ENCODE measurements at regions not wholly inside any gene's neighbourhood (a gene's known extent, or its start where the extent isn't known, plus 50 kb on each side); places are given as distances from the start of the nearest gene placed in this dataset.
"Not testable (repeated sequence)": the region's sequence is repeated elsewhere in the genome, so short reads cannot be mapped to it uniquely, and the experiment has no call there.

DNA sequence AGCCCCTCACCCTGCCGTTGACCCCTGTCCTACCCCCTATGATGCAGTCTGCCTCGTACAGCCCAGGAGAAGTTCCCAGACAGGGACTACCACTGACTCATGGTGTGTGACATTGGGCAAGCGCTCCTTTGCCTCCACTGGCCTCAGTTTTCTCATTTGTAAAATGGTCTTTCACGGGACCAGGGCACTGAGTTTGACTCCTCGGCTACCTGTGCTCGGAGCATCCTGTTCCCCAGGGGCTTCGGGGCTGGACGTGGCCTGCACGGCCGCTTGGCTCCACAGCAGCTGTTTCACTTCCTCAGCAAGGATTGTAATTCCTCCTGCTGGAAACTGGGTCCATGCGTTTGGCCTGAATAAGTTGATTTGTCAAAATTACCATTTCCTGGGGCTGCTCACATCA lies 277.3 kb downstream of the MATN1 start:
- TF ChIP-seq, protein P1, sequence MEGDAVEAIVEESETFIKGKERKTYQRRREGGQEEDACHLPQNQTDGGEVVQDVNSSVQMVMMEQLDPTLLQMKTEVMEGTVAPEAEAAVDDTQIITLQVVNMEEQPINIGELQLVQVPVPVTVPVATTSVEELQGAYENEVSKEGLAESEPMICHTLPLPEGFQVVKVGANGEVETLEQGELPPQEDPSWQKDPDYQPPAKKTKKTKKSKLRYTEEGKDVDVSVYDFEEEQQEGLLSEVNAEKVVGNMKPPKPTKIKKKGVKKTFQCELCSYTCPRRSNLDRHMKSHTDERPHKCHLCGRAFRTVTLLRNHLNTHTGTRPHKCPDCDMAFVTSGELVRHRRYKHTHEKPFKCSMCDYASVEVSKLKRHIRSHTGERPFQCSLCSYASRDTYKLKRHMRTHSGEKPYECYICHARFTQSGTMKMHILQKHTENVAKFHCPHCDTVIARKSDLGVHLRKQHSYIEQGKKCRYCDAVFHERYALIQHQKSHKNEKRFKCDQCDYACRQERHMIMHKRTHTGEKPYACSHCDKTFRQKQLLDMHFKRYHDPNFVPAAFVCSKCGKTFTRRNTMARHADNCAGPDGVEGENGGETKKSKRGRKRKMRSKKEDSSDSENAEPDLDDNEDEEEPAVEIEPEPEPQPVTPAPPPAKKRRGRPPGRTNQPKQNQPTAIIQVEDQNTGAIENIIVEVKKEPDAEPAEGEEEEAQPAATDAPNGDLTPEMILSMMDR (conservative IDR thresholded peaks at IDR 0.05; ENCODE audit: low read depth, low read length), result no peak
- DNase-seq (ENCODE audit: low read depth), result no peak
- H3K4me3 ChIP-seq (ENCODE audit: low read depth, low read length), result no peak overlapping the region

DNA sequence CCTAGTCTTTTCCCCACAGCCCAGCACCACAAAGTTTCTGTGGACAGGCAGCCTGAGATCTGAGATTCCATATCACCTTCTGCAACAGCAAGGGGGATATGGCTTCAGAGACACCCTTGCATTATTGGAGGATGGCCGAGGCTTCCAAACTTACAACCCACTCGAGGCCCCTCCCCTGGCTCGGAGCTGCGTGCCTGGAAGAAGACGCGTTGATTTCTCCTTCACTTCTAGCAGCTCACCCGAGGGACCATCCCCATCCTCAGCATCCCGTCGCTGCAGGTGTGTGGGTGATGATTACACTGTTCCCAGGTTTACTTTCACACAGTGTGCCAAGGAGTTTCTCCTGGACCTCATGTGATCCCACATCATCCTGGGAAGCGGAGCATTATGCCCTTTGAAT lies 277.9 kb downstream of the MATN1 start:
- H3K4me3 ChIP-seq (ENCODE audit: low read depth, low read length), result no peak overlapping the region
- DNase-seq (ENCODE audit: low read depth), result no peak
- TF ChIP-seq, protein P1 (conservative IDR thresholded peaks at IDR 0.05; ENCODE audit: low read depth, low read length), result no peak

DNA sequence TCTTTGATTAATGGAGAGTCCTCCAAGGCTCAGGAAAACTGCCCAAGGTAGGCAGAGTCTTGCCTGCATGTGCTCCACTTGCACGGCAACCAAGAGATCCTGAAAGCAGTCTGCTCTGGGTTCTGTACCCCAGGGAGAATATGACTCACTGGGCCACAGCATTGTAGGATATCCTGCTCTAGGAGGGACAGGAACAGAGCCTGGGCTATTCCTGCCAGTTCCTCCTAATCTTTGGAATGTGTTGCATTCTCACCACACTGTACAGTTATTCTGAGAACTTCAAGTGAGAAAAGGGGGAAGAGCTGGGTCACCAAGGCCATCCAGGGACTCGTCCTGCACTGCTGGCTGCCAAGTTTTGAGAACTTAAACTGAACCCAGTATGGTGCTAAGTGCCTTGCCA lies 278.5 kb downstream of the MATN1 start:
- H3K4me3 ChIP-seq (ENCODE audit: low read depth, low read length), result no peak overlapping the region
- TF ChIP-seq, protein P1 (conservative IDR thresholded peaks at IDR 0.05; ENCODE audit: low read depth, low read length), result no peak
- DNase-seq (ENCODE audit: low read depth), result no peak

DNA sequence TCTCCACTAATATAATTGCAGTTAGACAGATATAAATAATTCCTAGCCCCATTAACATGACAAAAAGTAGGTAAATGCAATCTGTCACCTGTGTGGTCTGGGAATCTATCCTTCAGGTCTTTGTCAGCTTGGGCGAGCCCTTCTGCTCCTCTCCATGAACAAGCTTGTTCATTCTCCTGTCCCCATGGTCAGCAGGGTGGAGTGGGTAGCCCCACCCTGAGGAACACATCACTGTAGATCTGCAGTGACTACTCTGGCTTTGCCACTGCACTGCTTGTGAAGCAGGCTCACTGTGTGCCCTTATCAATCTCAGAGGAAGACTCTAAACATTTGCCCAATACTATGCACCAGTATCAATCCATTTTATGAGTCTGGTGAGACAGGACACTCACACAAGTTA lies 279.0 kb downstream of the MATN1 start:
- TF ChIP-seq, protein P1 (conservative IDR thresholded peaks at IDR 0.05; ENCODE audit: low read depth, low read length), result no peak
- no peak for DNase-seq (ENCODE audit: low read depth)
- no peak overlapping the region for H3K4me3 ChIP-seq (ENCODE audit: low read depth, low read length)

DNA sequence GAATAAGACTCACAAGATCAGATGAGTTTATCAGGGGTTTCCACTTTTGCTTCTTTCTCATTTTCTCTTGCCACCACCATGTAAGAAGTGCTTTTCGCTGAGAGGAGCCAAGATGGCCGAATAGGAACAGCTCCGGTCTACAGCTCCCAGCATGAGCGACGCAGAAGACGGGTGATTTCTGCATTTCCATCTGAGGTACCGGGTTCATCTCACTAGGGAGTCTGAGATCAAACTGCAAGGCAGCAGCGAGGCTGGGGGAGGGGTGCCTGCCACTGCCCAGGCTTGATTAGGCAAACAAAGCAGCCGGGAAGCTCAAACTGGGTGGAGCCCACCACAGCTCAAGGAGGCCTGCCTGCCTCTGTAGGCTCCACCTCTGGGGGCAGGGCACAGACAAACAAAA lies 285.1 kb downstream of the MATN1 start:
- H3K4me3 ChIP-seq (ENCODE audit: low read depth, low read length); DNase-seq (ENCODE audit: low read depth): not testable (repeated sequence)

DNA sequence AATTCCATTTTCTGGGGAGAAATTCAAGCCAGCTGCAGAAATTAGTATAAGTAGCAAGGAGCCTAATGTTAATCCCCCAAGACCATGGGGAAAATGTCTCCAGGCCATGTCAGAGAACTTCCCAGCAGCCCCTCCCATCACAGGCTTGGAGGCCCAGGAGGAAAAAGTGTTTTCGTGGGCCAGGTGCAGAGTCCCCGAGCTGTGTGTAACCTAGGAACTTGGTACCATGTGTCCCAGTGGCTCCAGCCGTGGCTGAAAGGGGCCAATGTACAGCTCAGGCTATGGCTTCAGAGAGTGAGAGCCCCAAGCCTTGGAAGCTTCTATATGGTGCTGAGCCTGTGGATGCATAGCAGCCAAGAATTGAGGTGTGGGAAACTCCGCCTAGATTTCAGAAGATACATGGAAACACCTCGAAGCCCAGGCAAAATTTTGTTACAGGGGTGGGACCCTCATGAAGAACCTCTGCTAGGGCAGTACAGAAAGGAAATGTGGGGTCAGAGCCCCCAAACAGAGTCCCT lies 286.3 kb downstream of the MATN1 start:
- H3K4me3 ChIP-seq (ENCODE audit: low read depth, low read length), result no peak overlapping the region
- TF ChIP-seq, protein P1 (conservative IDR thresholded peaks at IDR 0.05; ENCODE audit: low read depth, low read length), result no peak
- no peak for DNase-seq (ENCODE audit: low read depth)

DNA sequence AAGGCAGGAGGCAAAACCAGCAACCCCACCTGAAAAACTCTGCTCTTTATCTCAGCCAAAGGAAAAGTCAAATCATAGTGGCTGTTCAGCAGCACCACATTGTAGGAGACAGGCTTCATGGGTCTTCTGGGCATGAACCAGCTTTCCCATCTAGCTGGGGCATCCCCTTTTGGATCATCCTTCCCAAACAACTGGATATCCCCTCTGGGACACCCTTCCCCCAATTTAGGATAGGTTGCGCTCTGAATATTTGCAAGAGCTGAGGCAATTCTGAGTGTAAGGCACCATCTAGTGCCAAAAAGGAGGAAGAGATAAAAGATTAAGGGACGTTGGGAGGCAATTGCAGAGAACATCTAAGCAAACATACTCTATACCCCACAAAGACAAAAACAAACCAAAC lies 295.8 kb downstream of the MATN1 start:
- H3K4me3 ChIP-seq (ENCODE audit: low read depth, low read length), result no peak overlapping the region
- no peak for DNase-seq (ENCODE audit: low read depth)
- TF ChIP-seq, protein P1 (conservative IDR thresholded peaks at IDR 0.05; ENCODE audit: low read depth, low read length), result no peak

DNA sequence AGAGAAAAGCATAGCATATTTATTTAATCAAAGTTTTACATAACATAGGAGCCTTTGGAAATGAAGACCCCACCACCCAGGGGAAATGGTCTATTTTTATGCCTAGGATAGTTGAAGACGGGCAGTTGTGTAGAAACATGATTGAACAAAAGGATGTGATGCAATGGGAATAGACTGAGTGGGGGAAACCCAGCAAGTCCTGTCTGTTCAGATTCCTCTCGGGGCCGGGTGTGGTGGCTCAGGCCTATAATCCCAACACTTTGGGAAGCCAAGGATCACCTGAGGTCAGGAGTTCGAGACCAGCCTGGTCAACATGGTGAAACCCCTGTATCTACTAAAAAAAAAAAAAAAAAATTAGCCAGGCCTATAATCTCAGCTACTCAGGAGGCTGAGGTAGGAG lies 298.3 kb downstream of the MATN1 start:
- DNase-seq (ENCODE audit: low read depth), result no peak
- TF ChIP-seq, protein P1 (conservative IDR thresholded peaks at IDR 0.05; ENCODE audit: low read depth, low read length), result no peak
- H3K4me3 ChIP-seq (ENCODE audit: low read depth, low read length), result no peak overlapping the region

All from choroid plexus epithelial cell (primary cell).